GM18858 (cell line): ENCODE measurements at regions not wholly inside any gene's neighbourhood (a gene's known extent, or its start where the extent isn't known, plus 50 kb on each side); places are given as distances from the start of the nearest gene placed in this dataset.
"Not testable (repeated sequence)": the region's sequence is repeated elsewhere in the genome, so short reads cannot be mapped to it uniquely, and the experiment has no call there.

Source experiments
- ATAC-seq: cut with Tn5 transposase; IDR thresholded peaks from one replicate; pipeline ENCODE4 v1.9.1; 2021; ENCODE audit not compliant: unreplicated experiment

DNA sequence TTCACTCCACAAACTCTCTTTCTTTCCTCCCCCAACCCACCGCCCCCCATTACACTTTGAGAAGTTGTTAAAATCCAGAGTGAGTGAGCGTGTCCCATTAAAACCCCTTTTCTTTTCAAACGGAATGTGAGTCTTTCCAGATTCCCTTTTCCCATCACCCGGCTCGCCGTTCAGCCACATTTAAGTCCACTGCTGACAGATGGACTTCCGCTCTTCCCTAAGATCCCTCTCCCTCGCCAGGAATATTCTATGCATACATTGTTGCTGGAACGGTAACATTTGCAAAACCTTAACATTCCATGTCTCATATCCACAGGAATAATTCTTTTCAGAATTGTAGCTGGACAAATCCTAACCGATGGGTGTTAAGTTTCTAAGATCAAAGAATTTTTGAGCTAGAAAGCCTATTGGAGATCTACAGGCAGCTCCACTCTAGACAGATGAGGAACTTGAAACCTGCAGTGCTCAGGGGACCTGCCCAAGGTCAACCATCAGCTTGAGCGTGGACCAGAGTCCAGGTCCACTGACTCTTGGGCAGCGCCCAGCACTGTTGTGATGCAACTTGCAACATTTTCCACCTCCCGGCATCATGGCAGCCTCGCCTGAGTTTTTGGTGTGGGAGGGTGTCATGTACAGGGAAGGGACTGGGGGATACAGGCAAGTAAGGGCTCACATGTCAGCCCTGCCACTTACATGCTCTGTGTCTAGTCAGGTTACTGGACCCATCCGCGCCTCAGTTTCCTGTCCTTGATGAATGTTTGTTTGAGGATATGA is 500.1 kb downstream of the CCDC171 start:
- no peak for ATAC-seq

DNA sequence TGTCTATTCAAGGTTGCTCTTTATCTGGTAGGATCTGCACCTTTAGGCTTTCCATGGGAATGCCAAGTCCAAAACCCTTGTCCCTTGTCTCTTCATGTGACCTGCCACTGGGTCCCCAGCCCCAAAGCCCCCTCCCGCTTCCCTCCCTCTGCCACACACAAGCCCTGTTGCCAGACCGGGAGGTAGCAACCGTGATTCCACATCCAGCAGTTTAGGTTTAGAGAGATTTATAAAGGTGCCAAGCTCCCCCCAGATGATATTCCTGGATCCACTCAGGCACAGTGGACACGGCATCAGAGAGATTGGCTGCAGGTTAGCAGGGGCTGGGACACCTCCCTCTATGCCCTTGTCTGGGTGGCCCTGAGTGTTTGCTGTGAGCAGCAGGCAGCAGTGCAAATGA is 504.7 kb downstream of the CCDC171 start:
- ATAC-seq: no peak

DNA sequence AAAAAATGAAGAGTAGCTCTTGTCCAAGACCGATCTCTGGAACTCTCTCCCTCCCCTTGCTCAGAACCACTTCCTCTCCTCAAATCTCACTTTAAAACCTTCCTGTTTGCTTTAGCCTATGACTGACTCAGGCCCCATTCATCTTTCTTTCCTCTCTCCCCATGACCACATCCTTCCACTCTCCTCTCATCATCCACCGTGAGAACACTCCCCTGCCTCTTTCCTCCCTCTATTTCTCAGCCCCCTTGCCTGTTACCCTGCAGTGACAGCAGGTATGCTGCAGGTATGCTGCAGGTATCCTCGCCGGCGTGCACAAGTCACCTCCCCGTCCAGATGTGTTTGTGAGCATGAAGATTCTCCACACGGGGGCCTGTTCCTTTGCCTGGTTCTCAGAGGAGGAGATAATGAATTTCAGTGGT is 505.3 kb downstream of the CCDC171 start:
- peak; percentile 36 for ATAC-seq

DNA sequence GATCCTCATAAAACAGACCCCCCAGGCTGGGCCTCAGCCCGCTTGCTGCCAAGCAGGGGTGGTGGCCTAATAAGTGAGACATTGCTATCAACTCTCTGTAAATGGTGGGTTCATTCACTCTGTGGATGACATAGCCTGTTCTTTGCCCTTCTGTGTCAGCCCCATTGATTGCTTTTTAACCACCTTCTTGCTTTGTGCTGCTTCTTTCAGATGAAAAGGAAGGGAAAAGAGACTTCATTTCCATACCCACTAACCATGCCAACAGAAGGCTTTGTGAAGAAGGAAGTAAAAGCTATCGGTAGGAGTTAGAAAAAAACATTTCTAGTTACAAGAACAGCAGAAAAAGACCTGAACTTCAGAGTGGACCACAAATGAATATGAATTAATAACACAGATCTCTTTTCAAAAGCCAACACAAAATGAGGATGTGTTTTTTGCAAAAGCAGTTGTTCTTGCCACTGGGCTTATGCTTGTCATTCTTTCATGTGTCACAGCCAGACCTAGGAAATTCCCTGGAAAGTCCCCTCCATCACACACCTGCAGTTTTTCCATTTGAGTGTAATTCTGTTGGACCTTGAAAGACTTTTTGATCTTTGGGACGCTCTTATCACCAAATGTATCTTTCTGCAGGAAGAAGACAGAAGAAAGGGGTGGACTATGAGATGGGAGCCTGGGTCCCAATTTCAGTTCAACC is 507.7 kb downstream of the CCDC171 start:
- ATAC-seq: peak; percentile 53

DNA sequence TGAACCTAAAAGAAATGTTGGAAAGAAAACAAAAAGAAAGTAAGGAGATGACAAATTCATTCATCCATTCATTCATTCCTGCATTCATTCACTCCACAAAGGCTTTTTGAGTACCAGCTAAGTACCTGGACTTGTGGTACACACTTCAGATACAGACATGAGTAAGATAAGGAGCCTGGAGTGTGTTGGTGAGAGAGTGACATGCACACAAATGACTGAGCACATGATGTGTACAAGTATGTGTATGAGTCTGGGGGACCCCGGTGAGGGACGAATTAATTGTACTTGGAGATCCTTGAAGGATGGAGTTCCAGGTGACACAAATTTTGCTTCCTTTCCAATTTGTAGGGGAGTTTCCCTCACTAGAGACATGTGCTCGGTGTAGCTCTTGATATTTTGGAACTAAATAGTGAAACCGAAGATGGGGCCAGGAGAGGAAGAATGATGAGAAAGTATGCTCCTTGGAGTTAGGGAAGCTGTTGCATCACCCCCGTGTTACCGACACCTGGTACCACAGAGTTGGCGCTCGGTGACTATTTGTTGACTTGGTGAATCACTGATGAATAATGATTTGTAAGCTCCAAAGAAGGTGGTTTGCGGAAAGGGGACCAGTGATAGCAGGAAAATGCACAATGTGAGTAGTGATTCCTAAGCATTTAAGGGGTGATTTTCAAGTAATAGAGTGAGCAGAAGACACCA is 509.8 kb downstream of the CCDC171 start:
- no peak for ATAC-seq

DNA sequence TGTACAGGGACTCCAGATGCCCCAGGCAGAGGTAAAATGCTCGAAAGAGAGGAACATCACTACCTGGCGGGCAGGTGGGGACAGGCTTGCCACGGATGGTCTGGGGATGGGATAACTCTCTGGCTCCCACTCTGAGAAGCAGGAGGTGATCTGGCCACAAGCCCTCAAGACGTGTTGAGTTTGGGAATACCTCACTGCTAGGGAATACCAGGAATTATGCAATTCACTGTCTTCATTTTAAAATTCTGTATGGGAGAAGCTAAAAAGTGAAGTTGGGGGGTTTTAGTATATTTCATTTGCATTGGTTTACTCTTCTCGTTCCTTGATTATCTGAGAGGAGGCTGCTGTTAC is 510.4 kb downstream of the CCDC171 start:
- no peak for ATAC-seq

DNA sequence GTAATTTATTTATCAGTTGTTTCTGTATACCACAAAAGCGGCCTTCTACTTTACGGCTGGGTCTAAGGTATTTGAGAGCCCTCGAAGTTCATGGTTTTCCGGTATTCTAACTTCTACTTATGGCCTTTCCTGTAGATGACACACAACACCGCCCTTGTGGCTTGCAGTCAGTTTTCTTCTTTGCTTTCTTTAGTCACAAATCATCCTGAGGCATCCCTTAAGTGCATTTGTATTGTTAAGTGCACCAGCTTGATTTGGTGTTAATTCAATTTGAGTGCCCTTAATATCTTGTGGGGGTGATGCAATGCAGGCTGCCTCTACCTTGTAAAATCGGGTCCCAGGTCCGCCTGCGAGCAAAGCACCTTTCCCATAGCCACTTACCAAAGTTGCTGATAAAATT is 511.9 kb downstream of the CCDC171 start:
- ATAC-seq: no peak

DNA sequence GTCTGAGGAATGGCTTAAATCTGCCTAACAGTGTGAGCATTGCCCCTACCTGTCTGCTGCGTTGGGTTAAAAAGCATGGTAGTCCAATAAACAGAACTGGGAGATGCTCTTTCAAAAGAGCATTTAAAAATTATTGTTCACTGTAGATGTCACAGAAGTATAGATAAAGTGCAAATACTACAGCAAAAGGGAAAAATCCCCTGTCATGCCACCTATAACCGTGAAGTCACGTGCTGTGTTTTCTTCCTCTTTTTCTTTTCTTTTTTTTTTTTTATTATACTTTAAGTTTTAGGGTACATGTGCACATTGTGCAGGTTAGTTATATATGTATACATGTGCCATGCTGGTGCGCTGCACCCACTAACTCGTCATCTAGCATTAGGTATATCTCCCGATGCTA is 513.4 kb downstream of the CCDC171 start:
- ATAC-seq: not testable (repeated sequence)

DNA sequence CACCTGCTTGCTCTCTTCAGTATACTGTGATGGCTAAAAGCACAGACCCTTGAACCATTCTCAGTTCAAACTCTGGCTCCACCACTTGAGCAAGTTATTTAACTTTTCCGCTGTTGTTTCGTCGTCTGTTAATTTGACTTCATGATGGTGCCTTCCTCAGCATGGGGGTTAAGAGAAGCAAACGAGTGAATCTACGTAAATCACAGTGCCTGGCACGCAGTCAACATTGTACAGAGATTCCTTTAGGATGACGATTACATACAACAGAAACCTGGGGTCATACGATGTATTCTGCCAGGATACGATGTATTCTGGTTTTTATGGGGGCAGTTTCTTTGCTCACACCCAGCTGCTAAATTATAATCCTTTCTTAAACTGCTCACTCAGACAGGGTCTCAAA is 515.6 kb downstream of the CCDC171 start:
- no peak for ATAC-seq

DNA sequence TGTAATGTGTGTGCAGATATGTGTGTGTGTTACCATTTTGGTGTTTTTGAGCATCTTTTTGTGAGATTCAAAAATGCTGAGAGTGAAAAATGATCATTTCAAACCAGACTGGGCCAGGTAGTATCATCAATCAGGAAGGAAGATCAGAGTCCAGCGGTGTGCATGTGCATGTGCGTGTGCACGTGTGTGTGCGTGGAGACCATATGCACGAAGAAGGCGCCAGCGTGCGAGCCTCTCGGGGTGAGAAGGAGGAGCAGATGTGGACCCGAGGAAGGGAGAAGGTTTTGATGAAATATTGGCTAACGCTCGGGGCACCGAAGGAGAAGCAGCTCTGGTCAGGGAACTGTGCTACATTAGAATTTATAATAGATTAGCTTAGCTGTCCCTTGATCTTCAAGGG is 516.4 kb downstream of the CCDC171 start:
- no peak for ATAC-seq

DNA sequence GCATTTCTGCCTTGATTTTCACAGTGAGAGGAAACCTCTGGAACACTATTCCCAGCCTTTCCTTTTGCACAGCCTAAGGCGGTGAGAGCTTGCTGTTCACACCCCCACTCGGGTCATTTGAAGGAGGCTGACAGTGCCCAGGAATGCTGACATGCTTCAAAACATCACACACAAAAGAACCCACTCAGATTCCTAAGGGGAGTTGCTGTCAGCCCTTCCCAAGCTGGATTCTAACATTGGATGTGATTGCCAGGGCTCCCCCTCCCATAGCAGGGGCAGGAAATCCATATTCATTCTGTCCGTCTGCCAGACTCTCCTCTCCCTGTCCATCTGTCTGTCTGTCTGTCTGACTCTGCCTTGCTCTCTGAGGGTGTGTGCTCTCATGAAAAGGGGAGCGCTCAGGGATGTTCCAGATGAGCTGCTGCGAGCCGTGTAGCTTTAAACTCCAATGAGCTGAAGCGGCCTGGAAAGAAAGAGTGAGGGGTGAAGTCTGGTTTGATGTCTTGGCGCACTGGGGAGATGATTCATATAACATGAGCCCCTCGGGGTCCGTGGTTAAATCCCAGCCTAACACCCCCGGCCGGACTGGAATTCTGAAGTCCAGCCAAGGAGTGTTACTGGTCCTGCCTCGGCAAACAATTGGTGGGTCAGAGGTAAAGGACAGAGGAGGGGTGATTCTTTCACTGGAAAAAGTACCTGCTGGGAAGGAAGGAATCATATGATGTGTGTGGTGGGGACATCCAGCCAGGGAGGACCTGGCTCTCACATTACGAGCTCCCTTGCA is 517.0 kb downstream of the CCDC171 start:
- no peak for ATAC-seq

DNA sequence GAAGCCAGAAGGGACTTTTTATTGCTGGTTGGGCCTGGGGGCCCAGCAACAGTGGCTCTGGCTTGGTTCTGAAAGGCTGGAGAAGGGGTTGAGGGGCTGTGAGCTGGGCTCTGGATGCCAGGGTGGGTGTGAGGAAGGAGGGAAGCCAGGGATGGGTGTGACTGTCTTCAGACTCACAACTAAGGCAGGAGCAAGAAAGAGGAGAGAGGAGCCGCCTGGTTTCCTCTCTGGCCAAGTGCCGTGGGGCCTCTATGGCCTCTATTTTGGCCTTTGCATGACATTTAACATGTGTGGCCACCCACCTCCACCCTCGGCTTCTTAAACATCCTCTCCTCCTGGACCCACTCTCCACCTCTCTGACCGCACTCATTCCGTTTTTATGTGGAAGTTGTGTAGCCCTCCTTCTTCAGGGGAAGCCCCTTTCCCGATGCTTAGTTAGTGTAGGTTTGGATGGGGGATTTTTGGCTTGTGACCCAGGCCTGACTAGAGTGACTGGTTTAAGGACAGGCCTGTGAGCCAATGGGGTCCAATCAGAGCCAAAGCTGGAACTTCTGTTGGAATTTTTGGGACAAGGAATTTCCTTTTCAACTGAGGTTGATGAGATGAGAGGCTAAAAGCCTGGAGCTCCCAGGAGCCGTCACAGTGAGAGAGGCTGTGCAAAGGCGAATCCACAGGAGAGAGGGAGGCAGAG is 517.8 kb downstream of the CCDC171 start:
- ATAC-seq: no peak

DNA sequence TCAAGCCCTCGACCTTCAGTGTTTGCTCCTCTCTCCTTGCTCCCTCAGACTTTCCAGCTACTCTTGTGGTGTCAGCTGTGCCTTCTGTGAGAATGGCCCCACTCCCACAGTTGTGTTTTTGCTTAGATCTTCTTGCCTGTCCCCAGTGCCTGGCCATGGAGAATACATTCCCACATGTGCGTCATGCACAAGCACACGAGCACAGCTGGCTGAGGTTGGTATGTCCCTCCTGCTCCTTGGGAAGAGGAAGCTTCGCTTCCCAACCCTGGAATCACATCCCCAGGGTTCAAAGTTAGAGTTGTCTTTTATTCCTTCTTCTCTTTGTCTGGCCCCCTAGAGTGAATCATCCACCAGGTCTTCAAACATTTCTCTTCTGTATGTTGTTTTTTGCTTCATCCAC is 518.6 kb downstream of the CCDC171 start:
- ATAC-seq: no peak

DNA sequence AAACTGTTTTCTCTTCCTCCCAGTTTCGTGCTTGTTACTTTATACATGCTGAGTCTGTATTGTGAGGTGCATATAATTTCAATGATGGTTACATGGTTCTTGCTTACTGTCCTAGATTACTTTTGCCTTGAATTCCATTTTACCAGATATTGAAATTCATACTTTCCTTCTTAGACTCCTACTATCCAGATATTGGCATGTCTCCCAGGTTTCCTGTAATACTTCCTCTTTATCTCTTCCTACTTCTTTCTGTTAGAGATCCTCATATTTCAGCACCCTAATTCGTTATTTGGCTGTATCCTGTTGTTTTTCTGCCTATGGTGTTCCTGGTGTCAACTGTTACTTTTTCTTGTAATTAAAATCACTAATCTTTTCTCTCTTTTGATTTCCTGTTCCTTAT is 522.1 kb downstream of the CCDC171 start:
- no peak for ATAC-seq

DNA sequence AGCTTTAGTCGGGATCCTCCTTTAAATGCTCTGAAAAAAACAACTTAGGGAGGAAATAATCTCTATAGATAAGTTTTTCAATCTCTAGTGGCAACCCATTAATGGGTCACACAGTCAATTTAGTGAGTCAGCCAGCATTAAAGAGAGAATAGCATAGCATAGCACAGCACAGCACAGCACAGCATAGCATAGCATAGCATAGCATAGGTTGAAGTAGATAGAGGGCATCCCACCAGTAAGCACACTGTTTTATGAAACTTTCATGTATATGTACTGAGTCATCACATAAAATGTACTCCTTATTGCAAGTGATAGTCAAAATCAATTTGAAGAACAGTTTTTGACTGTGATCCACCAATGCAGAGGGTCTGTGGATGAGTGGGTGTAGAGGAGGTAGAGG is 522.9 kb downstream of the CCDC171 start:
- ATAC-seq: no peak

DNA sequence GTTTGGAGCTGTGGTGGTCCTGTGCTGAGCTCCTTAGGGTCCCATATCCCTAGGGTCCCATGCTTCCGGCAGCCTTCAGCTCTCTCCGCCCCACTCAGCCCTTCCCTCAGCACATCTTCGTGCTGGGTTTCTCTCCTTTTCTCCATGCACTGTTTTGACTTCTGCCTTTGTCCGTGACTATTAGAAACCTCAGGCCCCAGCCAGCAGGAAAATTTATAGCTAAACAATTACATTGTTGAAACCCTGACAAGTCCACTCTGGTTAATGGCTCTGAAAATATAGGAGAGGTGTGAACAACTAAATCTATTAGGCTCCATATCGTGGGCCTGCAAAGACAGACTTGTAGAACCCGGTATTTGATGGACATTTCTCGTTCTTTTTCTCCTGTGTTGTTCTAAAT is 523.7 kb downstream of the CCDC171 start:
- no peak for ATAC-seq

DNA sequence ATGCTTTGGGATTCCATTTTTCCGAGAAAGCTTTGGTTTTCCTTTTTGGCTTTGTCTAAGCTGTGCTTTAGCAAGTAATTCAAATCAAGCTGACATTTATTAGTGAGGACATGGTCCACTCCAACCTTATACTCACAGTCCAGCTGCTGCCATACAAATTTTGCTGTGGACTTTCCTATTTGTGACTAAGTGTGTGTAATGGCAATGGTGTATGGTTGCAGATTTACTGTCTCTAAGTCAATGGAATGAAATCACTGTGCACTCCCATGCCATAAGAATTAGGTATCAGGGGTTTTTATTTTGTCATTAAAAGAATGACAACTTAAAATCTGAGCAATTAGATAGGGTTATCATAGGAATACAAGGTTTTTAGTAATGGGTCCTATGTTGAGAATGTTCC is 530.0 kb downstream of the CCDC171 start:
- ATAC-seq: no peak

DNA sequence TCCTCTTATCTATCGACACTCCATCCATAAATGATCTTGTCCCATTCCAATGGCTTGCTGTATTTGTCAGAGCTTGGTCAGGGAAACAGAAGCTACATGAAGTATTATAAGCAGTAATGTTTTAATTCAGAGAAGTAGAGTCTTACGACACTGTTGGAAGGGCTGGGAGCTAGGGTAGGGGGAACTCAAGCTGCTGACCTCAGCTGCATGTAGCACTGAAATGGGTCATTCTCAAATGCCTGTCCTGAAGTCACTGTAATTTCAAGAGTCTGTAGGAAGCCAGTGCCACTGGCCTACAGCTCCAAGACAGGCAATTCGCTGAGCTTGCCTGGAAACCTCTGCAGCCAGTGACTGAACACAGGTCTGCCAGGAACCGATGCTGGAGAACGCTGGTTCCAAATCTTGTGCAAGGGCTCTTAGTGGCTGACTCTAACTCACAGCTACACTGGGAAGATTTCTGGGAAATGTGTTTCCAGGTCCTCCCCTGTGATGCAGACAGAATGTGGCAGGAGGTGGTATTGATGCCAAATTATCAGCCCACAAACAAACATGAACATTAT is 532.4 kb downstream of the CCDC171 start:
- no peak for ATAC-seq

DNA sequence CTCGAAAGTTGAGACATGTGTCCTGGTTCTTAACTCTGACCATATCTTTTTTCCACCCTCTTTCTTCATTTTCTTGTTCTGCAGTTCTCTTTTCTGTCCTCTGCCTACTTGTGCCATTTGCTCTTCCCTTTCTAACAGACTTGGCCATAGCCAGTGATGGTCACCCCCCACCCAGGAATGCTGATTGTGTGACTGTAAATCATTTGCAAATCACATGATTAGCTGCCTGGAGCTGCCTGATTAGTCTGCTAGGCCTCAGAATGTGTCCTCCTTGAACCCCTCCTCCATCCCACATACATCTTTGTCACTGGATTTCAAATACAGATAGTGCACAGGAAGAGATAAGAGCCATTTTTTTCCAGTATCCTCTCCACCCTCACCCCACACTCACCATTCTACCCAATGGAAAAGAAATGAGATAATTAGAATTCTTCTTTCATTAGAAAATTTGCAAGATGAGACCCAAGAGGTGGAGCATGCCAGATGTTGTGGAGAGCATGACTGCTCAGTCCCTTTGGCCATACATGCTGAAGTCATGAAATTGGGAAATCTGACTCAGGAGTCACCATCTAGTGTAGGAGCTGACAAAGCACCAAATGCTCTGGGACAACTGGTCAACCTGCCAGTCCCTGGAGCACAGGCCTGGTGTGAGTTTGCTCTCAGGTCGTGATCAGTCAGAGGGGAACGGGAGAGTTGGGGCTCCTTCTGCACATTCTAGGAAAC is 538.2 kb downstream of the CCDC171 start:
- ATAC-seq: no peak
